ENCODE measurements at regions not wholly inside any gene's neighbourhood (a gene's known extent, or its start where the extent isn't known, plus 50 kb on each side); places are given as distances from the start of the nearest gene placed in this dataset.

- Histone ChIP-seq H3K4me2 (no peak overlapping the region), H3K4me3 (no peak overlapping the region), H3K9ac (no peak overlapping the region), H3K9me3 (replicated peaks in 1 of 11) (peaks cover 3 to 22% (median 14%) of the 10 kb centered on the region in 11 experiments; a peak in 18 of 22 replicates), H3K27ac (no peak overlapping the region), H3K36me3 (no peaks in the 10 kb centered on the region), H3K4me1 (no peaks in the 10 kb centered on the region), H3K27me3 (no peaks in the 10 kb centered on the region), H4K20me1 (no peaks in the 10 kb centered on the region)
- no peak for TF ChIP-seq Cebpa-rat (IDR thresholded peaks at IDR 0.05)
Measured at GRCh38 chr2:82641598-82642180, 1817.4 kb downstream of the SUCLG1 start.

- no peak for TF ChIP-seq Cebpa-rat (IDR thresholded peaks at IDR 0.05)
- Histone ChIP-seq H3K4me3 (no peak overlapping the region), H3K9ac (no peak overlapping the region), H3K36me3 (no peaks in the 10 kb centered on the region), H3K27me3 (no peaks in the 10 kb centered on the region), H3K9me3 (replicated peaks in 1 of 11) (peaks cover 3 to 20% (median 14%) of the 10 kb centered on the region in 11 experiments; a peak in 18 of 22 replicates), H3K4me1 (no peaks in the 10 kb centered on the region), H3K4me2 (no peak overlapping the region), H4K20me1 (no peaks in the 10 kb centered on the region), H3K27ac (no peak overlapping the region)
Measured at GRCh38 chr2:82636402-82637020, 1822.6 kb downstream of the SUCLG1 start.

GRCh38 chr2:82599021-82599420 lies 1860.1 kb downstream of the SUCLG1 start:
- no peaks in the 10 kb centered on the region for H3K27me3 ChIP-seq

GRCh38 chr2:82596581-82596980 lies 1862.5 kb downstream of the SUCLG1 start:
- no peaks in the 10 kb centered on the region for H3K36me3 ChIP-seq

More at GRCh38 chr2:82599021-82599420, 1860.1 kb downstream of the SUCLG1 start:
- Histone ChIP-seq H3K36me3 (no peaks in the 10 kb centered on the region), H4K20me1 (no peaks in the 10 kb centered on the region), H3K4me1 (no peaks in the 10 kb centered on the region), H3K4me2 (no peak overlapping the region), H3K9ac (no peak overlapping the region), H3K27ac (no peak overlapping the region), H3K9me3 (replicated peaks in 1 of 11) (no peaks in the 10 kb centered on the region), H3K4me3 (no peak overlapping the region)
- TF ChIP-seq Cebpa-rat (IDR thresholded peaks at IDR 0.05): no peak

GRCh38 chr2:82591718-82592117 lies 1867.4 kb downstream of the SUCLG1 start:
- Histone ChIP-seq H3K4me1 (no peaks in the 10 kb centered on the region), H3K4me2 (no peak overlapping the region), H3K9me3 (replicated peaks in 1 of 11) (no peaks in the 10 kb centered on the region), H3K36me3 (no peaks in the 10 kb centered on the region), H4K20me1 (no peaks in the 10 kb centered on the region), H3K9ac (no peak overlapping the region), H3K27ac (no peak overlapping the region), H3K27me3 (no peaks in the 10 kb centered on the region), H3K4me3 (no peak overlapping the region)
- no peak for TF ChIP-seq Cebpa-rat (IDR thresholded peaks at IDR 0.05)

More at GRCh38 chr2:82596581-82596980, 1862.5 kb downstream of the SUCLG1 start:
- no peak for TF ChIP-seq Cebpa-rat (IDR thresholded peaks at IDR 0.05)
- H3K27me3 ChIP-seq: no peaks in the 10 kb centered on the region
- no peak overlapping the region for H3K4me2 ChIP-seq
- H3K9ac ChIP-seq: no peak overlapping the region
- H3K9me3 ChIP-seq (replicated peaks in 1 of 11): no peaks in the 10 kb centered on the region
- H4K20me1 ChIP-seq: no peaks in the 10 kb centered on the region
- H3K4me3 ChIP-seq: no peak overlapping the region
- no peak overlapping the region for H3K27ac ChIP-seq
- H3K4me1 ChIP-seq: no peaks in the 10 kb centered on the region

GRCh38 chr2:82576656-82577055 lies 1882.4 kb downstream of the SUCLG1 start:
- Histone ChIP-seq H3K4me3 (no peak overlapping the region), H4K20me1 (no peaks in the 10 kb centered on the region), H3K4me2 (no peak overlapping the region), H3K27me3 (no peaks in the 10 kb centered on the region), H3K27ac (no peak overlapping the region), H3K9me3 (replicated peaks in 1 of 11) (peaks cover 0 to 9% (median 0%) of the 10 kb centered on the region in 11 experiments; a peak in 3 of 22 replicates), H3K36me3 (no peaks in the 10 kb centered on the region), H3K4me1 (no peaks in the 10 kb centered on the region), H3K9ac (no peak overlapping the region)
- TF ChIP-seq Cebpa-rat (IDR thresholded peaks at IDR 0.05): no peak

- Histone ChIP-seq H3K4me1 (peaks cover 0 to 16% (median 0%) of the 10 kb centered on the region in 10 experiments; a peak in 4 of 20 replicates), H3K9me3 (replicated peaks in 1 of 11) (no peaks in the 10 kb centered on the region), H3K9ac (no peak overlapping the region), H3K36me3 (no peaks in the 10 kb centered on the region), H3K4me3 (no peak overlapping the region), H3K27me3 (no peaks in the 10 kb centered on the region), H3K4me2 (peak overlapping the region in 2 of 11 experiments; percentile 44 to 56; a peak in 4 of 22 replicates), H3K27ac (peak overlapping the region in 1 of 11 experiments; percentile 35; a peak in 2 of 22 replicates), H4K20me1 (no peaks in the 10 kb centered on the region)
- no peak for TF ChIP-seq Cebpa-rat (IDR thresholded peaks at IDR 0.05)
Measured at GRCh38 chr2:82539280-82539621, 1919.8 kb downstream of the SUCLG1 start.

GRCh38 chr2:82538590-82539279 lies 1920.3 kb downstream of the SUCLG1 start:
- H3K27ac ChIP-seq: peak overlapping the region in 1 of 11 experiments; percentile 10; a peak in 1 of 22 replicates
- TF ChIP-seq Cebpa-rat (IDR thresholded peaks at IDR 0.05): no peak
- H3K4me1 ChIP-seq: peaks cover 0 to 16% (median 0%) of the 10 kb centered on the region in 10 experiments; a peak in 4 of 20 replicates

GRCh38 chr2:82528288-82528687 lies 1930.8 kb downstream of the SUCLG1 start:
- Histone ChIP-seq H3K9ac (no peak overlapping the region), H3K36me3 (no peaks in the 10 kb centered on the region), H3K4me2 (no peak overlapping the region), H3K27ac (no peak overlapping the region), H3K9me3 (replicated peaks in 1 of 11) (no peaks in the 10 kb centered on the region; a peak in 1 of 22 replicates), H3K4me3 (no peak overlapping the region), H3K27me3 (no peaks in the 10 kb centered on the region), H3K4me1 (no peaks in the 10 kb centered on the region), H4K20me1 (no peaks in the 10 kb centered on the region)
- no peak for TF ChIP-seq Cebpa-rat (IDR thresholded peaks at IDR 0.05)

More at GRCh38 chr2:82538590-82539279, 1920.3 kb downstream of the SUCLG1 start:
- H3K4me2 ChIP-seq: peak overlapping the region in 2 of 11 experiments; percentile 44 to 56; a peak in 2 of 22 replicates
- H3K36me3 ChIP-seq: no peaks in the 10 kb centered on the region
- no peaks in the 10 kb centered on the region for H4K20me1 ChIP-seq
- no peak overlapping the region for H3K4me3 ChIP-seq
- no peaks in the 10 kb centered on the region for H3K27me3 ChIP-seq
- H3K9ac ChIP-seq: no peak overlapping the region
- H3K9me3 ChIP-seq (replicated peaks in 1 of 11): no peaks in the 10 kb centered on the region
